Left ventricle myocardium inferior (tissue), 1 donor: ENCODE measurements at regions not wholly inside any gene's neighbourhood (a gene's known extent, or its start where the extent isn't known, plus 50 kb on each side); places are given as distances from the start of the nearest gene placed in this dataset.

ENCODE experiments used
- DNase-seq: peaks from one replicate; pipeline ENCODE4 v3.0.0-alpha.2; 2020
- H3K27ac ChIP-seq: fragments of 200-600 bp; replicated peaks from 2 replicates; pipeline ENCODE4 v1.8.0; 2021
- H3K27me3 ChIP-seq: fragments of 200-600 bp; 2 replicates; pipeline ENCODE4 v1.8.0; 2021; ENCODE audit warnings: low read depth
- H3K36me3 ChIP-seq: fragments of 200-600 bp; 2 replicates; pipeline ENCODE4 v1.8.0; 2021
- H3K4me1 ChIP-seq: fragments of 200-600 bp; 2 replicates; pipeline ENCODE4 v1.8.0; 2021
- H3K4me3 ChIP-seq: fragments of 200-600 bp; 2 replicates; pipeline ENCODE4 v1.8.0; 2021; ENCODE audit warnings: mild to moderate bottlenecking, moderate library complexity
- H3K9me3 ChIP-seq: fragments of 200-600 bp; replicated peaks from 2 replicates; pipeline ENCODE4 v1.8.0; 2021
- intact Hi-C: fragments of 100-400 bp; cut with micrococcal nuclease; formaldehyde crosslinking; loops from one replicate; pipeline ENCODE4 v1.11.0; 2022
- TF ChIP-seq, protein P1 (sequence below): fragments of 200-600 bp; IDR thresholded peaks from 2 replicates; pipeline ENCODE4 v1.8.0; 2021; ENCODE audit warnings: antibody characterized with exemption, mild to moderate bottlenecking, borderline replicate concordance
- donor health status: DM: no; HTN: yes; CAD: no; lungs with severe emphysema.

DNA sequence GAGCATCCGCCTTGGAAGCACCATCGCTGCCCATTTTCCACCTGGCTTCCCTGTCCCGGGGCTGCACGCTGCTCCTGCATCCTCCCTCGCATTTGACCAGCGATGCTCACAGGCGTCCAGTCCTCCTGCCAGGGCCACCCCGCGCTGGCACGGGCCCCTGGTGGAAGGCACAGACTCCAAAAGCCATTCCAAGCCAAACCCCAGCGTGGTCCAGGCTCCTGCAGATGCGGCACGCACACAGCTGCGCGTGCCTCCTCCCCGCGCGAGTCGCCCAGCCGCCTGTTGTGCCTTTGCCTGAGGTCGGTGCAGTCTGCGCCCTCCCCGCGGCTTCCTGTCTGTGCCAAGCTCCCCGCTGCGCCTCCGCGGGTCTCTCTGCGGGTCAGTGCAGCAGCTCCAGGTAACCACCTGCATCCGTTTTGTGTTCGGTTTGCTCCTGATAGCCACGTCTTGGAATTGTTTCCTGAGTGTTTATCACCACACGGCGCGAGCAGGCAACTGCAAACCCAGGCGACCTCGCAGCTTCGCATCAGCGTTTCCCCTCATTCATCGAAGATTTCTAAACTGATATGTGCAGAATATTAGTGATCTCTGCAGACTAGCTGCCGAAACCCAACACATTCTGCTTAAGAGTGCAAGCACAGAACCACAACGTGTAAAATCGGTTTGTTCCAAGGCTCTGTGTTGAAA, 65.2 kb upstream of the SALL3 start:
- no peak overlapping the region for H3K4me3 ChIP-seq
- TF ChIP-seq, protein P1, sequence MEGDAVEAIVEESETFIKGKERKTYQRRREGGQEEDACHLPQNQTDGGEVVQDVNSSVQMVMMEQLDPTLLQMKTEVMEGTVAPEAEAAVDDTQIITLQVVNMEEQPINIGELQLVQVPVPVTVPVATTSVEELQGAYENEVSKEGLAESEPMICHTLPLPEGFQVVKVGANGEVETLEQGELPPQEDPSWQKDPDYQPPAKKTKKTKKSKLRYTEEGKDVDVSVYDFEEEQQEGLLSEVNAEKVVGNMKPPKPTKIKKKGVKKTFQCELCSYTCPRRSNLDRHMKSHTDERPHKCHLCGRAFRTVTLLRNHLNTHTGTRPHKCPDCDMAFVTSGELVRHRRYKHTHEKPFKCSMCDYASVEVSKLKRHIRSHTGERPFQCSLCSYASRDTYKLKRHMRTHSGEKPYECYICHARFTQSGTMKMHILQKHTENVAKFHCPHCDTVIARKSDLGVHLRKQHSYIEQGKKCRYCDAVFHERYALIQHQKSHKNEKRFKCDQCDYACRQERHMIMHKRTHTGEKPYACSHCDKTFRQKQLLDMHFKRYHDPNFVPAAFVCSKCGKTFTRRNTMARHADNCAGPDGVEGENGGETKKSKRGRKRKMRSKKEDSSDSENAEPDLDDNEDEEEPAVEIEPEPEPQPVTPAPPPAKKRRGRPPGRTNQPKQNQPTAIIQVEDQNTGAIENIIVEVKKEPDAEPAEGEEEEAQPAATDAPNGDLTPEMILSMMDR: no peak
- H3K27ac ChIP-seq: no peak overlapping the region
- H3K4me1 ChIP-seq: no peaks in the 10 kb centered on the region
- no peaks in the 10 kb centered on the region for H3K36me3 ChIP-seq
- DNase-seq: no peak
- no peaks in the 10 kb centered on the region for H3K9me3 ChIP-seq
- intact Hi-C loops: no loop called here
- H3K27me3 ChIP-seq: peaks cover 45% of the 10 kb centered on the region

DNA sequence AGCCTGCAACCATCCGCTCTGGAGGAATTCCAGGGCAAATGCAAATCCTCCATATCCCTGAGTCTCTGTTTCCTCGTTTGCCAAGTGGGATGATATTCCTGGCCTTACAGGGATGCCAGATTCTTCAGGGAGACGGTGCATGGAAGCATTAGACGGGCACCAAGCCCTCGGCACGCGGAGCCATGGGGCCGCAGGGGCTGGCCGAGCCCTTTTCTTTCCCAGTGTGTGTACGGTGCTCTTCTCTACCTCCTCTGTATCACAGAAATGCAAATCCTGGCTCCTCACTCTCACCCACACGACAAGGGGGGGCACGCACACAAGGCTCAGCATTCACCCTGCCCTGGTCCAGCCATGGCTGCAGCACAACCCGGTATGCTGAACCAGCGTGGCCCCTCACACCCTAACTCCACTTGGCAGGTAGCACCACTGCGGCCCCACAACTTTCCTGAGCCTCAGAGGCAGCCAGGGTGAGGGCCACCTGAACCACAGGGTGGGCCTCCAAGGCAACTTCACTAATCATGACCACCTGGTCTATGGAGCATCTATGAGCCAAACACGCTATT, 64.1 kb upstream of the SALL3 start:
- TF ChIP-seq, protein P1: no peak
- no peaks in the 10 kb centered on the region for H3K9me3 ChIP-seq
- no peak for DNase-seq
- intact Hi-C loops: no loop called here
- no peak overlapping the region for H3K4me3 ChIP-seq
- H3K4me1 ChIP-seq: no peaks in the 10 kb centered on the region
- H3K27me3 ChIP-seq: peaks cover 45% of the 10 kb centered on the region
- H3K27ac ChIP-seq: no peak overlapping the region
- H3K36me3 ChIP-seq: no peaks in the 10 kb centered on the region

DNA sequence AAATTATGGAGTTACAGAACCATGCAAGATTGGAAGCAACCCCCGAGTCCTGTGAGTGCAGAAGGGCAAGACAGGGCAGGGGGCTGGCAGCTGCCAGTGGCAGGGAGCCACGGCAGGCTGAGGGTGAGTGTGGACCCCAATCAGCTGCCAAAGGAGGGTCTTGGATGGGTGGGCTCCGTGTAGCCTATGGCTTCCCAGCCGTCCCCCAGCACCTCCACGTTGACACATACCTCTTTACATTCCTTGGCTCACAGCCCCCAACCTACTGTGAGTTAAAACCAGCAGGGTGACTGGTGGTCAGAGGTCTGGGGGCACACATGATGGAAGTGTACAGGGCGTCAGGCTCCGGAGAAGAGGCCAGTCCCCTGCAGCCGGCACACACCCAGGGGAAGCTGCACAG, 60.9 kb upstream of the SALL3 start:
- no peak overlapping the region for H3K4me3 ChIP-seq
- intact Hi-C loops: no loop called here
- TF ChIP-seq, protein P1: no peak
- H3K9me3 ChIP-seq: no peaks in the 10 kb centered on the region
- DNase-seq: no peak
- peaks cover 47% of the 10 kb centered on the region for H3K27me3 ChIP-seq
- H3K4me1 ChIP-seq: no peaks in the 10 kb centered on the region
- no peaks in the 10 kb centered on the region for H3K36me3 ChIP-seq
- H3K27ac ChIP-seq: no peak overlapping the region

DNA sequence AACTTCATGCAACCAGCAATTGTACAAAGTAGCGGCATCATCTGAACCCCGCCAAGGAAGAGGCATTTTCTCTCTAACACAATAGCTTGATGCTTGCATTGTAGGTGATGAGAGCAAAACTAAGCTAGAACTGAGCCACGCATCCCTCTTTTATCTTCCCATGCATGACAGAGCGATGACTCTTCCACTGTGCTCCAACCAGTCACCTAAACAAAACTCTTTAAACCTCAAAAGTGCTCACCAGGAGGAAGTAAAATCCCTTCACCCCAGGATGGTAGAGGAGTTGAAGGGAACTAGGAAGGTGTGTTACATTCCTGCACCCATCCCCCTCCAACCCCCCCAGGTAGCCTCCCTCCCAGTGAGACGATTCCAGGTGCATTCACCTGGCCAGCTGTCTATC, 59.7 kb upstream of the SALL3 start:
- H3K4me1 ChIP-seq: no peaks in the 10 kb centered on the region
- H3K9me3 ChIP-seq: peaks cover under 1% of the 10 kb centered on the region
- H3K27me3 ChIP-seq: peaks cover 43% of the 10 kb centered on the region
- intact Hi-C loops: no loop called here
- H3K4me3 ChIP-seq: no peak overlapping the region
- no peak overlapping the region for H3K27ac ChIP-seq
- no peak for DNase-seq
- TF ChIP-seq, protein P1: no peak
- no peaks in the 10 kb centered on the region for H3K36me3 ChIP-seq

DNA sequence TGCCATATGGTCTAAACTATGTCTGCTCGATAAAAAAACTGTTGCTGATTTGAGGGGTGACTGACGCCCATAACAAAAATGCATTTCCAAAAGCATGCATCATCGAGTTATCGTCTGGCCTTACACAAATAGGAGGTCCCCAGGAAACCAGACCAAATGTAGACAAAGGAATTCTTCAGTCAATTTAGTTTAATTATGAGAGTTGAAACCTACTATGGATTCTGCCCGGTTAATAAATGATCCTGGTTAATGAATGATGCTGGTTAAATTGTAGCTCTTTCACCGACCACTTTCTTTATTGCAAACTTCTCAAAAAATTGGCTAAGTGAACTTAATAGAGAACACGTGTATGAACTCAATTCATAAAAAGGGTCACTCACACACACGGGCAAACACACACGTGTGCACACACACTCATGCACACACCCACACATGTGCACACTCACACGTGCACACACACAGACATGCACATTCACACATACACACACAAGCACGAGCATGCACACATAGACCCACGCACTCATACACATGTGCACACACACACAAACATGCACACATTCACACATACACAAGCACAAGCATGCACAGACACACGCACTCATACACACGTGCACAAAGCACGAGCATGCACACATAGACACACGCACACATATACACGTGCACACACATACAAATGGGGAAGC, 59.0 kb upstream of the SALL3 start:
- TF ChIP-seq, protein P1: no peak
- DNase-seq: no peak
- Histone ChIP-seq H3K9me3 (peaks cover 7% of the 10 kb centered on the region), H3K27me3 (peaks cover 36% of the 10 kb centered on the region), H3K36me3 (no peaks in the 10 kb centered on the region), H3K27ac (no peak overlapping the region), H3K4me1 (no peaks in the 10 kb centered on the region), H3K4me3 (no peak overlapping the region)
- intact Hi-C loops: no loop called here
